Mucosa of stomach (tissue), 1 donor: ENCODE measurements at regions not wholly inside any gene's neighbourhood (a gene's known extent, or its start where the extent isn't known, plus 50 kb on each side); places are given as distances from the start of the nearest gene placed in this dataset.

ENCODE experiments used
- H3K27me3 ChIP-seq: one replicate; pipeline ENCODE4 v1.7.0; 2013; ENCODE audit warnings: mild to moderate bottlenecking, low read length; ENCODE audit not compliant: control insufficient read depth, insufficient read depth
- H3K36me3 ChIP-seq: one replicate; pipeline ENCODE4 v1.7.0; 2013; ENCODE audit warnings: low read length; ENCODE audit not compliant: control insufficient read depth, insufficient read depth
- H3K4me1 ChIP-seq: one replicate; pipeline ENCODE4 v1.7.0; 2013; ENCODE audit warnings: mild to moderate bottlenecking, low read length; ENCODE audit not compliant: control insufficient read depth, insufficient read depth
- H3K4me3 ChIP-seq: one replicate; pipeline ENCODE4 v1.7.0; 2013; ENCODE audit warnings: low read length
- H3K9ac ChIP-seq: one replicate; pipeline ENCODE4 v1.7.0; 2013; ENCODE audit warnings: mild to moderate bottlenecking, low read length, moderate library complexity
- H3K9me3 ChIP-seq: one replicate; pipeline ENCODE4 v1.7.0; 2013; ENCODE audit warnings: mild to moderate bottlenecking, low read length, moderate library complexity; ENCODE audit not compliant: control insufficient read depth
- donor health status: Pancreatic carcinoma.

- Histone ChIP-seq H3K9ac (no peak overlapping the region), H3K36me3 (no peaks in the 10 kb centered on the region), H3K4me1 (no peaks in the 10 kb centered on the region), H3K4me3 (no peak overlapping the region), H3K9me3 (no peaks in the 10 kb centered on the region), H3K27me3 (no peaks in the 10 kb centered on the region)
Observed at GRCh38 chr7:136656516-136656915, 211.9 kb upstream of the CHRM2 start.

GRCh38 chr7:136655414-136655813 lies 213.0 kb upstream of the CHRM2 start:
- H3K9ac ChIP-seq = no peak overlapping the region
- H3K9me3 ChIP-seq = no peaks in the 10 kb centered on the region
- H3K36me3 ChIP-seq = no peaks in the 10 kb centered on the region
- no peaks in the 10 kb centered on the region for H3K4me1 ChIP-seq
- H3K4me3 ChIP-seq = no peak overlapping the region
- no peaks in the 10 kb centered on the region for H3K27me3 ChIP-seq

DNA sequence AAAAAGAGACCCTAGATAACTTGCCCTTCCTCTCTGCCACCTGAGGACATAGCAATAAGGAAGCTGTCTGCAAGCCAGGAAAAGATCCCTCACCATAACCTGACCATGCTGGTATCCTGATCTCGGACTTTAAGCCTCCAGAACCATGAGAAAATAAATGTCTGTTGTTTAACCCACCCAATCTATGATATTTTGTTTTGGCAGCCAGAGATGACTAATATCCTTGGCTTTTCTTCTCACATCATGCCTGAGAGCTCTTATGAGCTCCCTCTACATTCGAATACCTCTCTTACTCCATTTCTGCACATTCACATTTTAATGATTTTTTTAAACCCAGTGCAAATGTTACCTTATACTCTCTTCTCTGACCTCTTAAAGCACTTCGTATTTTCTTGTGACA lies 214.0 kb upstream of the CHRM2 start:
- no peak overlapping the region for H3K4me3 ChIP-seq
- no peaks in the 10 kb centered on the region for H3K27me3 ChIP-seq
- no peak overlapping the region for H3K9ac ChIP-seq
- H3K4me1 ChIP-seq = no peaks in the 10 kb centered on the region
- H3K9me3 ChIP-seq = no peaks in the 10 kb centered on the region
- H3K36me3 ChIP-seq = no peaks in the 10 kb centered on the region

DNA sequence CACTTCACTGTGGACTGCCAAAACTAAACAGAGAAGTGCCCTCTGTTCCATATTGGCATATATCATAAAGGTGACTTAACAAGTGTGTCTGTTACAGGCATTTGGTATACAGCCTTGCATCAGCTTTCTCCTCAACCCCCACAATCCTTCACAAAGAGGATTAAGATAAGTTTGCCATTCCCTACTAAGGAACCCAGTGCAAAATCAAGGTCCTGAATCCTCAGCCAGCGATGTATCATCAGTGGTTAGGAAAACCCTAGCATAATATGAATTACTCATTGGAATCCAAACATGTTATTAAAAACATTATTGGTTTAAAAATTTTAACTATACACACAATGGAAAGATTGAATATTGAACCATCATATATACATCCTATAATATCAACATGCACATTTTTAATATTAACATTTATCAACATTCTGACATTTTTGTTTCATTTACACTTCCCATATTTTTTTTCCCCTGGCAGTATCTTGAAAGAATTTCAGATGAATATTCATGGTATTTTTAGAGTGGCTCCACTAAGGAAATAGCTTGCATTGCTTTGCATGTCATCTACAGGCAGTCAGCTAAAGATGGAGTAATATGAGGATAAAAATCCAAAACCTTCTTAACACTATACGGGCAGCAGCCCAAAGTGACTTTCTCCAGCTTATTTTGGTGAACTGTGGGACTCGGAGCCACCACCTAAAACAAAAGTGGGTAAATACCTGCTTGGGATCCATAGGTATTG lies 215.6 kb upstream of the CHRM2 start:
- no peaks in the 10 kb centered on the region for H3K36me3 ChIP-seq
- no peaks in the 10 kb centered on the region for H3K27me3 ChIP-seq
- no peaks in the 10 kb centered on the region for H3K4me1 ChIP-seq
- H3K9ac ChIP-seq = no peak overlapping the region
- H3K4me3 ChIP-seq = no peak overlapping the region
- no peaks in the 10 kb centered on the region for H3K9me3 ChIP-seq

DNA sequence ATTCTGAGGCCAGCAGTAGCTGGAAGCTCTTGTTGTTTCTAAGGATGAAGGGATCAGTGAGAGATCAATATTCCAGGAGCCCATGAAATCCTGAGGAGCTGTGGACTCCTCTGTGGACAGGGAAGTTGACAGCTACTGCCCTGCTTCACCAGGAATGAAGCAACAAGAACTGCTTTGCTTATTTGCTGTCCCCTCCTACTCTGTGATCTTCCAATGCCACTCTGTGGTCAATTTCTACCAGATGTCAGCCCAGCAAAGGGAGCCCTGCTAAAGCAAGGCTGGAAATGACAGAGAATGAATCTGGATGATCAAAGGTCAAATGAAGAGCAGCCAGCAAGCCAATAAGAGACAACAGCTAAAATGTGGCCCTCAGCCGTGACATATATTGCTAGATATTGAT lies 227.5 kb upstream of the CHRM2 start:
- Histone ChIP-seq H3K27me3 (no peaks in the 10 kb centered on the region), H3K4me1 (no peaks in the 10 kb centered on the region), H3K9me3 (no peaks in the 10 kb centered on the region), H3K36me3 (no peaks in the 10 kb centered on the region), H3K9ac (no peak overlapping the region), H3K4me3 (no peak overlapping the region)

DNA sequence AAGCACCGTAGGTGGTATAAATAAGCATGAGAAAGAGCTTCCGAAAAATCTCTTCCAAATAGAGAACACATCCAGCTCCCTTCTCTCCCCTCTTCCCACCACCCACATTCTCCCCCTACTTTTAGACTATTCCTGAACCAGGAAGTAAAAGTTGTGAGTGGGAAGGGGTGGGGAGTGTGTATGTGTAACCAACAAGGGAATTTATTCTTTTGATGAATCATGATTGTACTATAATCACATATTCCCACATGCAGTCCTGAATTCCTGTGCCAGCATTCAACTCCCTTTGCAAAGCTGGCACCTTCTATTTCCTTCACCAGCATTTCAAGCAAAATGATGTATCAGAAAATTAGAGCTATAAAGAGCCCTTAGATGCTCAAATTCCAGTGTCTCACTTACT lies 230.6 kb upstream of the CHRM2 start:
- Histone ChIP-seq H3K27me3 (no peaks in the 10 kb centered on the region), H3K9ac (no peak overlapping the region), H3K9me3 (no peaks in the 10 kb centered on the region), H3K4me1 (no peaks in the 10 kb centered on the region), H3K36me3 (no peaks in the 10 kb centered on the region), H3K4me3 (no peak overlapping the region)

GRCh38 chr7:136635751-136636150 lies 232.7 kb upstream of the CHRM2 start:
- H3K9me3 ChIP-seq = no peaks in the 10 kb centered on the region

GRCh38 chr7:136618818-136619217 lies 249.6 kb upstream of the CHRM2 start:
- Histone ChIP-seq H3K27me3 (no peaks in the 10 kb centered on the region), H3K4me3 (no peak overlapping the region), H3K4me1 (no peaks in the 10 kb centered on the region), H3K9ac (no peak overlapping the region), H3K9me3 (no peaks in the 10 kb centered on the region), H3K36me3 (no peaks in the 10 kb centered on the region)

More at GRCh38 chr7:136635751-136636150, 232.7 kb upstream of the CHRM2 start:
- Histone ChIP-seq H3K27me3 (no peaks in the 10 kb centered on the region), H3K4me3 (no peak overlapping the region), H3K36me3 (no peaks in the 10 kb centered on the region), H3K9ac (no peak overlapping the region), H3K4me1 (no peaks in the 10 kb centered on the region)

DNA sequence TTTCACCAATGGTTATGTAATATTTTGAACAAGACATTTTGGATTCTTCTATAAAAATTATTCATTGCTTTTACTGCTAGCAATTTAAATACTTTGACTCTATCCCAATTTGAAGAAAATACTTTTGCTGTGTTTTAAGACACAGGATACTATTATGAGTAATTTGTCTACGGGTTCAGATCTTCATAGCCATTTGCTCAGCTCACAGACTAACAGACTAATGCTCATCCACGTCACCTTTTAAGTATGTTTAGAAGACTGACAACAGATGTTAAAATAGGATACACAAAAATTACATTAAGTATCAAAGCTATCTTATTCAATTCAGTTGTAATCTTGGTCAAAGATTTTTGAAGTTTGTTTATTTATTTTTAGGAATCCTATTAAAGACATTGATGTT lies 251.3 kb upstream of the CHRM2 start:
- no peak overlapping the region for H3K9ac ChIP-seq
- H3K4me3 ChIP-seq = no peak overlapping the region
- no peaks in the 10 kb centered on the region for H3K9me3 ChIP-seq
- H3K36me3 ChIP-seq = no peaks in the 10 kb centered on the region
- no peaks in the 10 kb centered on the region for H3K4me1 ChIP-seq
- no peaks in the 10 kb centered on the region for H3K27me3 ChIP-seq

DNA sequence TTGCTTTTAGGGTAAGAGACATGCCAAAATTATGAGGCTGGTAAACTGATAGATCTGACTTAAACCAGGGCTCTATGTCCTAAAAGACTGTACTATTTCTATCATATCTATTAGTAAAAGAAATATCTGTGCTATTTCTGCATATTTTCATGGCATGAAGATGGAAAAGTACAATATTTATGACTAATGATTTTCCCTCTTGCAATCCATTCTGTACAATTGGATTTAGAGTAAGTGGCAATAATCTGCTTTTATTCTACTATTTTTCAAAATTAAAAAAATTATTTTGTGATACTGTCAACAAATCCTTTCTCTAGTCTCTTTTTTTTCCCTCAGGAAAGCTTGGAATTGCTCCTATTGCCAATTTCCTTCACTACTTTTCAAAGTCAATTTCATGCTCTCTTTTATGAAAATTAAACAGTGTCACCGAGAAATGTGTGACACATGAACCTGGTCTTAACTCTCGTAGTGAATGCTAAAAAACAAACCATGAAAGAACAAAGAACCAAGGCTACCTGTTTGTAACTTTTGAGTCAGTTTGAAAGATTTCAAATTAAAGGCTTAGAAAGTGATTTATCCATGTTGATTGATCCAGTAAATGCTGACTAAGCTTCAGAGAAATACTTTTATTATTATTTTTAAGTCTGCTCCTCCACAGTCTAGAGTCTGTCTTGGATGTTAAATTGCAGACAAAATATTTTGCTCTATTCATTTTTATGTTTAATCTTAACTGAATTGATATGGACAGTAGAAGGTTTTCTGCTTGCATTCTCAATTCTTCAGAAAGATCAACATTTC lies 262.7 kb upstream of the CHRM2 start:
- Histone ChIP-seq H3K27me3 (no peaks in the 10 kb centered on the region), H3K4me3 (no peak overlapping the region), H3K9ac (no peak overlapping the region), H3K9me3 (no peaks in the 10 kb centered on the region), H3K4me1 (no peaks in the 10 kb centered on the region), H3K36me3 (no peaks in the 10 kb centered on the region)

GRCh38 chr7:136601772-136602171 lies 266.7 kb upstream of the CHRM2 start:
- no peaks in the 10 kb centered on the region for H3K4me1 ChIP-seq
- no peaks in the 10 kb centered on the region for H3K9me3 ChIP-seq
- H3K9ac ChIP-seq = no peak overlapping the region
- H3K36me3 ChIP-seq = no peaks in the 10 kb centered on the region
- no peak overlapping the region for H3K4me3 ChIP-seq
- H3K27me3 ChIP-seq = no peaks in the 10 kb centered on the region

DNA sequence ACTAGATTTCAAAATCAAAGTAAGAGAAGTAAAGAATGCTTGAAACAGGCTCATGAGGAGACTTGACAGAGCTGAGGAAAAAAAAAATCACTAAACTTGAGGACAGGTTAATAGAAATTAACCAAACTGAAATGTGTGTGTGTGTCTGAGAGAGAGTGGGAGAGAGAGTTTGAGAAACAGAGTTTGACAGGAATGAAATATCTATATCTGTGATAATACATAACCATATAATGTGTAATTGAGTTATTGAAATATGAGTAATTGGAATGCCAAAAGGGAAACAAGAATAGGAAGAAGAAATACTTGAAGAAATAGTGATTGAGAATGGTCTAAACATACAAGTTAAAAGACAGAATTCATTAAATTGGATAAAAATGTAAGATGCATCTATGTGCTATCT lies 268.0 kb upstream of the CHRM2 start:
- H3K4me1 ChIP-seq = no peaks in the 10 kb centered on the region
- H3K4me3 ChIP-seq = no peak overlapping the region
- H3K27me3 ChIP-seq = no peaks in the 10 kb centered on the region
- H3K9me3 ChIP-seq = no peaks in the 10 kb centered on the region
- no peaks in the 10 kb centered on the region for H3K36me3 ChIP-seq
- H3K9ac ChIP-seq = no peak overlapping the region
